ENCODE measurements at regions not wholly inside any gene's neighbourhood (a gene's known extent, or its start where the extent isn't known, plus 50 kb on each side); places are given as distances from the start of the nearest gene placed in this dataset.
"Not testable (repeated sequence)": the region's sequence is repeated elsewhere in the genome, so short reads cannot be mapped to it uniquely, and the experiment has no call there.

GRCh38 chr5:51225789-51226742 is 157.2 kb upstream of the ISL1 start:
- ATAC-seq: peak; percentile 94
- TF ChIP-seq ZC3H10 (CRISPR knock-in tag; IDR thresholded peaks at IDR 0.05) (no peak), ZNF70 (CRISPR knock-in tag; IDR thresholded peaks at IDR 0.05) (no peak), TCF4 (CRISPR knock-in tag; IDR thresholded peaks at IDR 0.05; ENCODE audit: borderline replicate concordance) (peak; percentile 54; the same call in 1 of the 2 replicates), TSHZ2 (CRISPR knock-in tag; IDR thresholded peaks at IDR 0.05) (no peak), CSDC2 (CRISPR knock-in tag; IDR thresholded peaks at IDR 0.05) (no peak), ISL1 (CRISPR knock-in tag; IDR thresholded peaks at IDR 0.05) (peak; percentile 44)

GRCh38 chr5:51227963-51228470 is 155.2 kb upstream of the ISL1 start:
- no peak for ATAC-seq
- TF ChIP-seq PPARA (CRISPR knock-in tag; IDR thresholded peaks at IDR 0.05; ENCODE audit: borderline replicate concordance) (no peak), GLIS3 (CRISPR knock-in tag; IDR thresholded peaks at IDR 0.05) (no peak), BACH2 (CRISPR knock-in tag; IDR thresholded peaks at IDR 0.05; ENCODE audit: borderline replicate concordance) (no peak)

GRCh38 chr5:51230336-51230735 is 152.9 kb upstream of the ISL1 start:
- ATAC-seq: no peak
- no peak for TF ChIP-seq ARNTL (CRISPR knock-in tag; IDR thresholded peaks at IDR 0.05; ENCODE audit: borderline replicate concordance, low read depth)

- ATAC-seq: no peak
- TF ChIP-seq ZNF565 (CRISPR knock-in tag; conservative IDR thresholded peaks at IDR 0.05; ENCODE audit: low read depth) (no peak), BACH2 (CRISPR knock-in tag; IDR thresholded peaks at IDR 0.05; ENCODE audit: borderline replicate concordance) (no peak)
Measured at GRCh38 chr5:51242456-51242855, 140.8 kb upstream of the ISL1 start.

GRCh38 chr5:51250957-51251356 is 132.3 kb upstream of the ISL1 start:
- ATAC-seq: not testable (repeated sequence)

- TF ChIP-seq ARNTL (CRISPR knock-in tag; IDR thresholded peaks at IDR 0.05; ENCODE audit: borderline replicate concordance, low read depth): no peak
- TF ChIP-seq ZC3H10 (CRISPR knock-in tag; IDR thresholded peaks at IDR 0.05): no peak
- no peak for TF ChIP-seq ISL1 (CRISPR knock-in tag; IDR thresholded peaks at IDR 0.05)
- TF ChIP-seq TSHZ2 (CRISPR knock-in tag; IDR thresholded peaks at IDR 0.05): no peak
- TF ChIP-seq BACH2 (CRISPR knock-in tag; IDR thresholded peaks at IDR 0.05; ENCODE audit: borderline replicate concordance): no peak
- TF ChIP-seq OSR1 (CRISPR knock-in tag; IDR thresholded peaks at IDR 0.05): no peak
- no peak for TF ChIP-seq ZNF70 (CRISPR knock-in tag; IDR thresholded peaks at IDR 0.05)
- no peak for TF ChIP-seq ZNF8 (CRISPR knock-in tag; IDR thresholded peaks at IDR 0.05)
- TF ChIP-seq TCF4 (CRISPR knock-in tag; IDR thresholded peaks at IDR 0.05; ENCODE audit: borderline replicate concordance): no peak
- TF ChIP-seq CREB5 (CRISPR knock-in tag; IDR thresholded peaks at IDR 0.05; ENCODE audit: low read depth): no peak
- no peak for TF ChIP-seq CSDC2 (CRISPR knock-in tag; IDR thresholded peaks at IDR 0.05)
- no peak for TF ChIP-seq GLIS3 (CRISPR knock-in tag; IDR thresholded peaks at IDR 0.05)
- no peak for TF ChIP-seq ZFP3 (CRISPR knock-in tag; IDR thresholded peaks at IDR 0.05)
- no peak for TF ChIP-seq PATZ1 (CRISPR knock-in tag; IDR thresholded peaks at IDR 0.05; ENCODE audit: borderline replicate concordance)
- no peak for ATAC-seq
Measured at GRCh38 chr5:51271261-51271660, 112.0 kb upstream of the ISL1 start.

Data from SK-N-SH treated with all-trans-retinoic acid at 6 μM for 48 hours (cell line).